ENCODE measurements at regions not wholly inside any gene's neighbourhood (a gene's known extent, or its start where the extent isn't known, plus 50 kb on each side); places are given as distances from the start of the nearest gene placed in this dataset.
"Not testable (repeated sequence)": the region's sequence is repeated elsewhere in the genome, so short reads cannot be mapped to it uniquely, and the experiment has no call there.

DNA sequence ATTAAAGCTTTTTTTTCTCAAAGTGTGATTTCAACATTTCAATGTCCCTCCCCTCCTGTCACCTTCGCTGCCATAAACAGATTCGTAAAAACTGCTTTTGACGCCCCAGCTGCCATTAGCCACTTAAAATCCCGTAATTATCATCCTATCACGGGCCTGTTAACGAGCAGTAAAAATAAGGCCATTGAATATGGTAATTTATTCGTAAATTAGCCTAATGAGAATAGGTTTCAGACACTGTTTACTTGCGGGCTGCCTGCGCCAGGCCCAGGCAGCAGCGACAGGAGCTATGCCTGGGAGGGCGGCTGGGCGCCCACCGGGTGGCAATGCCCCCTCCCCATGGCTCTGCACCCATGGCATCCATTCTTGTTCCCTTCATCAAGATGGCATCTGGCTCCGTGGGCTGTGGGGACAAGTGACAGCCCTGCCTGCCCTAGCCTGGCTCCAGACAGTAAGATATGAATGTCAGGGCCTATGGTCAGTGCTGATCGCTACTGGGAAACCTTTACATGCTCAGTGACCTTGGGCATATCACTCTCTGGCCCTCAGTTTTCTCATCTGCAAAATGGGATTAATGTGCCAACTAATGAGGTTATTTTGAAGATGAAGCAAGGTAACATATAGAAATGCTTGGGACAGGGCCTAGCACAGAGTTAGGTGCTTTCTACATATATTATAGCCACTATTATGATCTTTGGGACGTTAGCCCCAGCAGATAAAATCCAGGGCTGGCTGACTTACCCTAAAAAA lies 500.8 kb downstream of the MN1 start:
- FAIRE-seq: no peak

DNA sequence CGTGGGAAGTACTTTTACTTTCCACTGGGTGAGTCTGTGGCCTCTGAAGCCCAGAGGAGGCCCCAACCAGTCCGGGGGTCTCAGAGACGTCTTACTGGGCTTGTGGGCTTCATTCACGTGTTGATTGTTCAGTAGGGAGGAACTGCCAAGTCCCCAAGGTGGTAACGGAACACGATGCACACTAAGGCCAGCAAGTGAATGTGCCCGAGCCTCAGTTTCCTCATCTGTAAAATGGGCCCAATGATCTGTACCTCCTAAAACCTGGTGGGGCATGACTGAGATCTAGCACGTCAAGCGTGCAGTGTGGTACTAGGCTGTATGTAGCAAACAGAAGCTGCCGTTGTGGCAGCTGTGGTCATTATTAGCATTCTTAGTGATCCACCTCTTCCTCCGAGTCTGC lies 499.1 kb downstream of the MN1 start:
- FAIRE-seq: no peak

DNA sequence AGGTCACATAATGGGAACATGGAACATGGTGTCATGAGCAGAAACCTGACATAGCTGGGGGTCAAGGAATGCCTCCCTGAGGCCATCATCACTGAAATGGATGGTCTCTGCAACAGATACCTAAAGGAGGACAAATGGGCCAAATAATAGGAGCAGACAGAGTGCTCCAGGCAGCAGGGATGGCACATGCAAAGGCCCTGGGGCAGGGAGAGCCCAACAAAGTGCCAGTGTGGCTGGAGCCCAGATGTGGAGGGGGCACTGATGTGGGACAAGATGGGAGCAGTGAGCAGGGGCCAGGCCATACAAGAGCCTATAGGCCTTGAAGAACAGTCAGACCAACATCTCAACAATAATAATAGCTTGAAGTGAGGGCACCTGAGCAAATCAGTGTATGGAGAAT lies 497.8 kb downstream of the MN1 start:
- no peak for FAIRE-seq

DNA sequence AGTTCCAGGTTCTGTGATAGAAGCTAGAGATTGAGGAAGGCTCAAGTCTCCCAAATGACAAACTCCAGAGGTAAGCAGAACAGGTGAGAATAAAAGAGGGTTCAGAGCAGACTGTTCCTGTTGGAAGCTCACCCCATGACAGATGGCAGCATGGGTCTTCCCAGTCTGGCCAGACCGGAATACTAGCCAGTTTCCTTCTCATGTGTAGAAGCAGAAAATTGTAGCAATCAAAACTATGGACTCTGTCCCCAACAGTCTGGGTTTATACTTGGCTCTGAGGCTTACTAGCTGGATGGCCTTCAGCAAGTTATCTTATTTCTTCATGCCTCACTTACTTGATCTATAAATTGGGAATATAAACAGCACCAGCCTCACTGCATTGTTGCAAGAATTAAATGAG lies 494.8 kb downstream of the MN1 start:
- no peak for FAIRE-seq

DNA sequence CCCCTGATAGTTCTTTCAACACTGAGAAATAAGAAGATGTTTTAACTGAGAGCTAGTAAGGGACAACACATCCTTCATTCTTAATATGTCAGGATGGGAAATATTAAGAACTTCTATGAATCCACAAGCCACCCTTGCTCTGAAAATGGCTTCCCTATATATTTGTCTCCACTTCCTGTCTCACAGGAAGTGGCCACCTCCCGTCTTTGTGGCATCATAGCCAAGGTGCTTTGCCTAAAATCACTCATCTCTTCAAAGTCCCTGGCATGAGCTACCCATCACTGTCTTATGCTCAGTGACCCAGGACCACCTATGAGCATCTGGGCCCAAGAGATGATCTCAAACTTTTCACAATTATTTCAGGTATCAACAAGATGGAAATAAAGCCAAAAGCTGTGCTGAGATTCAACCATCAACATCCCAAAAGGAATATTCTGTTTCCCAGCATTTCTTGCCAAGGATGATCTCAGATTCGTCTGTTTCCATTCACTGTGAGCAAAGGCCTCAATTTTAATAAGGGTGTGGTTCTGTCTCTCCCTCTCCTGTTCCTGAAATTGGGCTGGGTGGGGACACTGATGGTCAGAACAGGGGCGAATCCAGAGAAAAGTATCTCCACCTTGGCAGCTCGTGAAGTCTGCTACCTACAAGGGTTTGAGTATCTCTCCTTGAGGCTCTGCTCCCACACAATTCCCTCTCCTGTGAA lies 493.9 kb downstream of the MN1 start:
- FAIRE-seq: no peak

DNA sequence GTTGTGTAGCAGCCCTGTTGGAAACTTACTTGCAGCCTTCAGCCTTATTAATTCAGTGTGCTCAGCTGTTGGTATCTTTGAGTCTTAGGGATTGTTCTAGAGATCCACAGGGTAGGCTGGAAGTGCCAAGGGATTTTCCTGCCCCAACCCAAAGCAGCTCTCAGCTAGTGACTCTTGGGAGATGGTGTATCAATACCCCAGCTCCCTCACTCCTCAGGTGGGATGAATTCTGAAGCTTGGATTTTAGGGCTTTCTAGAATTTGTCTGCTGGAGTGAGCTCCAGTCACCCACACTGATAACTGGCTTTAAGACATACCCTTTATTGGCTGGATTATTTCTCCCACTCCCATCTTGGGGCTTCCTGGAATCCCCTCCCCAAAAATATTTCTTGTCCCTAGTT lies 493.0 kb downstream of the MN1 start:
- FAIRE-seq: no peak

DNA sequence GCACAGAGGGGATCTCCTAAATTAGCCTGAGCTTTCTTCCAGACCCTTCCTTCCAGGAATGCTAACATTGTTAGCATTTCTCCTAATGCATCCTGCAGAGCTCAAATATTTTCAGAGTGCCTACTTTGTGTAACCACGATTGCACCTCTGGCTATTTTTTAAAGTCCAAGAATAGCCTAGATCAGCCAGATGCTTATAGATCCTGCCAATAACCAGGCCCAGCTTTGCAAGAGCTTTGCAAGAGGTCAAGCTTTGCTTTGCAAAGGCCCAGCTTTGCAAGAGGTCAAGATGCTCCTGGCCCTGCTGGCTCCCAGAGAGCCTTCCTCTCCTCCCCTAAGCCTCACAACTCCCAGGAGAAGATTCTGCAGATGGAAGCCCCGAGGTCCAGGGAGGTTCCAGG lies 491.9 kb downstream of the MN1 start:
- no peak for FAIRE-seq

DNA sequence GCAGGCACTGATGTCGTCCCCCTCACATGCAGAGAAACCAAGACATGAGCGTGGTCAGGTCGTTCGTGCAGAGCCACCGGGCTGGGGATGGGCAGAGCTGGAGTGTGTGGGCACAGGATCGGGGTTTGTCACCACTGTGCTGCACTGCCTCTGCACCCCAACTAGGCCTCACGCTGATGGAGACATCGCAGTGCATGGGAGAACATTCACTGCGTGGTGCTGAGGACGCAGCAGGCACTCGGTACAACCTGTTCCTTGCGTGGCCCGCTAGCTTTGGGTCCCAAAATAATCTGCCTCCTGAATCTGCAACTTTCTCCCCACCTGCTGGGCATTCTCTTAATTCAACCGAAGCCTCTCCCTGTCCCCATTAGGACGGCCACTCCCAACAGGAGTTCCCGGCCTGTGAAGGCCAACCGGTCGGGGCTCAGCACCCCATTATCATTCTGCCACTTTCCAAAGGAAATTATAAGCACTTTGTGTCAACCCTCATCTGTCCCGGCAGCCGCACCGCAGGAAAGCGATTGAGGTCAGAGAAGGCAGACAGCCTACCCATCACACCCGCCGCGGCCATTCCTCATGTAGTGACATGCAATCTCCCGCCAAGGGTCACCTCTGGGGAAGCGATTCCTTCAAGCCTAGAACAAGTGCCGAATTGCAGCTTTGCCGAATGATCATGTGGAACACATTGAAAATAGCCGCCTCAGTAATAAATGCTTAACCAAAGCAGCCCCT lies 490.4 kb downstream of the MN1 start:
- FAIRE-seq: no peak

DNA sequence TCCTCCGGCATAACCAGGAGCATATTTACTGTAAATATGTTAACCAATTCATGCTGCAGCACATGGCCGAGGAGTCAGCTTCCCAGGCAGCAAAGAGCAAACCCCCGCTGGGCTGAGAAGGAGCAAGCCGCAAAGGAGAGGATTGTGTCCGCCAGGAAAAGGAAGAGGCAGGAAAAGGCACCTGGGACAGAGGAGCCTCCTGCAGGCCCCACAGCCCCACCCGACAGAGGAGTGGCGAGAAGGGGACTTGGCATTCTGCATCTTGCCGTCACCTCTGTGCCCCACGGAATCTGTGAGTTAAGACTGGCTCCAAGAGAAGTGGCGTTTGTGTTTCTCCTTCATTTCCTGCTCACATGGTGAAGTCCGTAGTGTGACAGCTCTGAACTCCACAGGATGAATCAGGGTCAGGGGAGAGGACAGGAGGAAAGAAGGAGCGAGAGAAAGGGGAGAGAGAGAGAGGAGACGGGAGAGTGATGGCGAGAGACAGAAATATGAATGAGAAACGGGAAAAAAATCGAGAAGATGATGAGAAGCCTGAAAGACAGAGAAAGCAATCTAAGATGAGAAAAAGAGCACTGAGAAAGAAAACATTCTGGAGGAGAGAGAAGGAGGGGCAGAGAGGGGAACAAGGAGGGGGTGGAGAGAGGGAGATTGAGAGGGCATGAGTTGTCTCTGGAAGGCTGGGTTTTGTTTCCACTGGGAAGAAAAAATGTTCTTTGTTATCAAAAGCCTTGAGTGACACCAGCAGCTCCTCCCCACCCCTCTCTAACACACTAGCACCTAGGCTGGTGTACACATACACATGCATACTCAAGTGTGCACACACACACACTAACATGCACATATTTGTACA lies 489.6 kb downstream of the MN1 start:
- no peak for FAIRE-seq

DNA sequence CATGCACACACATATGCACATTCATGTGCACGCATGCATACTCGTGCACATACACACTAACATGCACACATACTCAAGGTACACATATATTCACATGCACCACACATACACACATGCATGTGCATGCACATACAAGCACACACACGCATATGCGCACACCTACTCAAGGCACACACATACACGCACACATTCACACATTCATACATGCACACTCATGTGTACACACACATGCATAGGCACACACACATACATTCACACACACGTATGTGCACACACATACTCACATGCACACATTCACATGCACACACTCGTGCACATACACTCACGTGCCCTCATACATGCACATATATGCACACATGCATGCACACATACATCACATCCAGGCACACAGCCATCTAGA lies 489.0 kb downstream of the MN1 start:
- FAIRE-seq: no peak

DNA sequence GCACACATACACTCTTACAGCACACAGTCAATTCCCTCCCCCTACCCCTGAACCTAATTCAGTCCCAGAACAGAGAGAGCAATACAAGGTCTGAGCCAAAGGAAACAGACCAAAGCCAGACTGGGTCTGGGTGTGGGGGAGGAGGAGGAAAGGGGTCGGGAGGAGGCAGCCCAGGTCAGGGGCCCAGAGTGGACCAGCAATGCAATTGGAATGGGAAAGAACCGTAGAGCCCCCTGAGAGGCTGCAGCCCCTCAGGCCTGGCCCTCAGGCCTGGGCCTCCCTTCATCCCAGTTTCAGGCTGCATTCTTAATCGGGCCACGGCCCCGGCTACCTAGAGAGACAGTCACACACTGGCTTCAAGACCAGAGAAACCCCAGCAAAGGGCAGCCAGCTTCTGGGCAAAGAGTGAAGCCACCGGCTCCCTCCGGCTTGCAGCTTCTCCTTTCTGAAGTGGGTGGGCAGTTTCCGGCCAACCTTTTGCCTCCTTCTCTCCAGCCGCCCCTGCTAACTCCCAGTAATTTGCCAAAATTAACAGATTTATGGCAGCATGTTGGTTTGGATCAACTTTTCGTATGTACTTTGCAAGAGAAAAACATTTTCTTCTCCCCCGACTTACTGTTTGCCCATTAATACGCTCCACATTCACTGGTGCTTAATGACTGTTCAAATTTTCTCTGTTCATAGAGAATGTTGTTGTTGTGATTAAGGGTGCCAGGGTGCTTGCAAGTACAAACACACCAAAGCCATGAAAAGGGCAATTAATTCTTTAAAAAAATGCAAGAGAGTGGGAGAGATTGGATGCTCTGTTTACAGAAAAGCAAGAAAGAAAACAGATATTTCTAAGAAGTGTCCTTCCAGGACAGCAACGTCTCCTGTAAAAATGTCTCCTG lies 488.3 kb downstream of the MN1 start:
- FAIRE-seq: no peak

DNA sequence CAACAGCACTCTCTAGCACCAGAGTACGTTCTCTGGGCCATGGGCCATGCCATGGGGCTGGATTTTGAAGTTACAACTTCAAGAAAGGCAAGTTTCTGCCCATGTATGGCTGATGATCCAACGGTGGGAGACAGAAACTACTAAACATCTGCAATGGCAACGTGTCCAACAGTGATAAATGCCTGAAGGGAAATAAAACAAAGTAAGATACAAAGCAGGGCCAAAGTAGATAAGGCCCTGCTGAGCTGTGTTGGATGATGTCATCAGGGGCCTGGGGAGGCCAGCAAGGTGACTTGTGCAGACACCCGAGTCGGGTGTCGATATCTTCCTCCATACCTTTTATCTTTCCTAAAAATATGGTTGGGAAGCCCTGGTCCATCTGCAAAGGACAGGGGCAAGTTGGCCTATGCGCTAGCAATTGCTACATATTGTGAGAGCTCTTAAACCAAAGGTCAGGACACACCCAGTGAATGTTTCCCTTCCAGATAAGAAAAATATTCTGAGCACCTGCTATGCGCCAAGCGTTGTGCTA lies 487.2 kb downstream of the MN1 start:
- no peak for FAIRE-seq

DNA sequence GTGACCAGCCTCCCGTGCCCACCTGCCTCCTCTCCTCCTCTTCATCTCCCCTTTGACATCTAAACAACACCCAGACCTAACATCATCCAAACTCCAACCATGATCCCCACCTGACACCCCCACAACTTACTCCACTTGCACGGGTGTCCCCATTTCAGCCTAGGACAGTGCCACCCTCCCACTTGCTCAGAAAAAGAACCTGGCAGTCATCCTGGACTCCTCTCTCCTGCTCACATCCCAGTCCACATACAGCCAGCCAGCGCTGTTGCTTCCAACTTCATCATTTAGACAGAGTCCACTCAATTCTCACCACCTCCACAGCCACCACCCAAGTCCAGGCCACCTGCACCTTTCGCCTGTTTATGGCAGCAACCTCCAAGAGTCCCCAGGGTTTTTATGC lies 485.7 kb downstream of the MN1 start:
- FAIRE-seq: no peak

DNA sequence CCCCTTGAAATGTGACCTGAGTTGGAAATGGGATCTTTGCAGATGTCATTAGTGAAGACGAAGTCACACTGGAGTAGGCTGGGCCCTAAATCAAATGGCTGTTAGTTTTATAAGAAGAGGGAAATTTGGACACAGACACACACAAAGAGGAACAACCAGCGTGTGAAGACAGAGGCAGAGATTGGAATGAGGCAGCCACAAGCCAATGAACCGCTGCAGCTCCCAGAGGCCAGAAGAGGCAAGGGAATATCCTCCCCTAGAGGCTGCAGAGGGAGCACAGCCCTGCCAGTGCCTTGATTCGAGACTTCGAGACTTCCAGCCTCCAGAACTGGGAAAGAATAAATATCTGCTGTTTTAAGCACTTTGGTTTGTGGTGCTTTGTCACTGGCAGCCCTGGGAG lies 484.5 kb downstream of the MN1 start:
- no peak for FAIRE-seq

DNA sequence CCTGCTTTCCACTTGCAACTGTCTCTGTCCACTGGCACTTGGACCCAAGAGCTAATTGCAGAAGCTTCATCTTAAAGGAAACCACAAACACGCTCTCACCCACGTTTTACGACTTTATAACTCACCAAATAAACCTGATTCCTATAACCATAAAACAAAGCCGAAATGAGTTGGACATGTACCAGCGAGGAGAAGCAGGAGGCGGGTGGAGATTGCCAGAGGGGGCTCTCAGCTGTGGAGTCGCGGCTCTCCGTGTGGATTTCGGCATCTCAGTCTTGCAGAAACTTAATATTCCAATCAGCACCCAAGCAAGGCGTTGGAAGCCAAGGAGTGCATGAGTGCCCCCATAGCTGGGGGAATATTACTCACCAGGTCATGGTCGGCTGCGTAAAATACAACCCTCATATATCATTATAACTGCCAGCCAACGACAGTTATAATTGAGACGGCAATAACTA lies 483.6 kb downstream of the MN1 start:
- FAIRE-seq: no peak

DNA sequence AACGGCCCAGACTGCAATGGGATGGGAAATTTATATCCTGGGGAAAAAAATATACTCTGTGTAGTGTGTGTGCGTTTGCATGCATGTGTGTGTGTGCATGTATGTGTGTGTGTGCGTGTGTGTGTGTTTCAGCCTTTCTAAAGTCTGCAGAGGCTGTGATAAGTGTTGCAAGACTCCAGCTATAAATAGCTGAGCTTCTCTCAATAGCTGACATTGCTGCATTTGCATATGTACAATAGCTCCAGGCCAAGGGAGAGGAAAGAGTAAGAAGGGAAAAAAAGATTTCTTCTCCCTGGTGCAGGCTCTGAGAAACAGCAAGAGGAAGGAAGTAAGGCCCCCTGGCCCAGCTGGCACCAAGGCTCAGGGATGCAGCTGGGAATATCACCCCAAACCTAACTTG lies 483.0 kb downstream of the MN1 start:
- no peak for FAIRE-seq

DNA sequence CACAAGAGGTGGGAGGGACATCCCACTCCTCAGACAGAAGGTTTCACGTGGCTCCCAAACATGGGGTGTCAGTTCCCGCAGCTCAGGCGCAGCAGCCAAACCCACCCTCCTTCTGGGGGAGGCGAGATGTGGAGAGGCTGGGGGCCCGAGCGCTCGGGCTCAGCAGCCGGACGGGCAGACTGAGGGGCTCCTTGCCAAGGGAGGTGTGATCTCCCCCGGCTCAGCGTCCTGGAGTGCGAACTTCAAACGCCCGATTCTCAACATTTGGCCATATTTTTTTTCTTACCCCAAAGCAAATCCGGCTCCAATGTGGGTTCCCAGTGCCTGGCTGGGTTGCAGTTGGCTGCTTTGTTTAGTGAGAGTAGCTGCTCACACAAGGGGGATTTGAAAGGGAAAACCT lies 477.9 kb downstream of the MN1 start:
- no peak for FAIRE-seq

DNA sequence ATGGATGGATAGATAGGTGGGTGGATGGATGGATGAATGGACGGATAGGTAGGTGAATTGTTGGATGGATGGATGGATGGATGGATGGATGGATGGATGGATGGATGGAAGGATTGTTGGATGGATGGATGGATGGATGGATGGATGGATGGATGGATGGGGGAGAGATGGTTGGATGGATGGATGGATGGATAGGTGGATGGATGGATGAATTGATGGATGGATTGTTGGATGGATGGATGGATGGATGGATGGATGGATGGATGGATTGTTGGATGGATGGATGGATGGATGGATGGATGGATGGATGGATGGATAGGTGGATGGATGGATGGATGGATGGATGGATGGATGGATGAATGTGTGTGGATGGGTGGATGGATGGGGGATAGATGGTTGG lies 476.6 kb downstream of the MN1 start:
- FAIRE-seq: not testable (repeated sequence)

DNA sequence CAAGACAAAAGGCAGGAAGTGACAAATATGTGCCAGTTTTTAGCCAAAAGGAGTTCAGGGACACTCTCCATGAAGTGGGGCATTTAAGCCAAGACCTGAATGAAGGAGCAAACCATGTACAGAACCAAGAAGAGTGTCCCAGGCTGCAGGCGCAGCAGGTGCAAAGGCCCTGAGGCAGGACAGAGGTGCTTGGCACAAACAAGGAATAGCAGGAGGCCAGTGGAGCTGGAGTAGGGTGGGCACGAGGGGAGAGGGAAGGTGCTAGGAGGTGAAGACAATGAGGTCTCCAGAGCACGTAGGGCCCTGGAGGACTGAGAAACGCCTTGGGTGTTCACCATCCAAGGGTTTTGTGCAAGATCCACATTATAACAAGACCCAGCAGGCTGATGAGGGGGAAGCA lies 474.1 kb downstream of the MN1 start:
- no peak for FAIRE-seq

DNA sequence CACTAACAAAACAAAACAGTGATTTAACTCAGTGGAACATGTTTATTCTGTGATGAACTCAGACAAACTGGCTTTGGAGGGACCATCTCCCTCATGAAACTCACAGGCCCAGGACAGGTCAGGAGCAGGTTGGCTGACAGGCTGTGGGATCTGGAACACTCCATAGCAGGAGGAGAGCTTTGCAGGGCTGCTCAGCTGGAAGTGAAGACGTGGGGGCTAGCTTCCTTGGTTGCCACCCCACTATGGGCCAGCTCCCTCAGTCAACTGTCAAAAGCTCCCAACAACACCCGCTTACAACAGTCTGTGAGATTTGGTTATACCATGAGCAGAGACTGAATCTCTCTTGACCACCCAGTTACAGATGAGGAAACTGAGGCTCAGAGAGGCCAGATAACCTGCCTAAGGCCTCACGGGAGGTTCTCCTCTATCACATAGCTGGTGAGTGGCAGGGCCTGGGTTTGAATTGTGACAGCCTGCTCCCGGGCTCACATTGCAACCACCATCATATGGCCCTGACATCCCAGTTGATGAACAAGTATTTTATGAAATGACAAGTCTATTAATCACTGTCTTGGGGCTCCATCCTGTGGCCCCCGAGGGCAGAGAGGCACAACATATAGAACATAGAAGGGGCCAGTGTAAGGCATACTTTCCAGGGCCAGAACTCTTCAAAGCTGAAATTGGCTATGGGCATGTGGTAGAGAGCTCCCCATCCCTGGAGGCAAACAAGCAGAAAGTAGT lies 473.4 kb downstream of the MN1 start:
- FAIRE-seq: no peak
